GM21576 (cell line): ENCODE measurements at regions not wholly inside any gene's neighbourhood (a gene's known extent, or its start where the extent isn't known, plus 50 kb on each side); places are given as distances from the start of the nearest gene placed in this dataset.
A peak's percentile ranks its signal among the peaks of the same experiment; 100 is the strongest.

ENCODE experiments used
- ATAC-seq: cut with Tn5 transposase; IDR thresholded peaks from one replicate; pipeline ENCODE4 v1.9.1; 2021; ENCODE audit warnings: mild to moderate bottlenecking, moderate library complexity; ENCODE audit not compliant: unreplicated experiment

GRCh38 chr5:54774281-54775170 is 210.9 kb downstream of the ESM1 start:
- ATAC-seq: no peak

- ATAC-seq: peak; percentile 69
Observed at GRCh38 chr5:54772684-54773083, 212.7 kb downstream of the ESM1 start.

- no peak for ATAC-seq
Observed at GRCh38 chr5:54772231-54772630, 213.2 kb downstream of the ESM1 start.

- ATAC-seq: no peak
Observed at GRCh38 chr5:54769746-54770145, 215.6 kb downstream of the ESM1 start.

- no peak for ATAC-seq
Observed at GRCh38 chr5:54769072-54769471, 216.3 kb downstream of the ESM1 start.

- no peak for ATAC-seq
Observed at GRCh38 chr5:54766748-54767147, 218.6 kb downstream of the ESM1 start.

- no peak for ATAC-seq
Observed at GRCh38 chr5:54765165-54766028, 220.0 kb downstream of the ESM1 start.

GRCh38 chr5:54764102-54765090 is 221.0 kb downstream of the ESM1 start:
- ATAC-seq: no peak

GRCh38 chr5:54761213-54761701 is 224.1 kb downstream of the ESM1 start:
- ATAC-seq: no peak

GRCh38 chr5:54760182-54760935 is 225.0 kb downstream of the ESM1 start:
- ATAC-seq: no peak

- no peak for ATAC-seq
Observed at GRCh38 chr5:54758038-54758437, 227.4 kb downstream of the ESM1 start.

- ATAC-seq: no peak
Observed at GRCh38 chr5:54757541-54757940, 227.9 kb downstream of the ESM1 start.

- ATAC-seq: no peak
Observed at GRCh38 chr5:54756796-54757402, 228.5 kb downstream of the ESM1 start.

GRCh38 chr5:54756301-54756700 is 229.1 kb downstream of the ESM1 start:
- no peak for ATAC-seq

- ATAC-seq: no peak
Observed at GRCh38 chr5:54754878-54755277, 230.5 kb downstream of the ESM1 start.

GRCh38 chr5:54754420-54754819 is 231.0 kb downstream of the ESM1 start:
- no peak for ATAC-seq

- no peak for ATAC-seq
Observed at GRCh38 chr5:54753753-54754152, 231.6 kb downstream of the ESM1 start.

GRCh38 chr5:54753034-54753433 is 232.4 kb downstream of the ESM1 start:
- peak; percentile 96 for ATAC-seq

- ATAC-seq: no peak
Observed at GRCh38 chr5:54748527-54748926, 231.0 kb downstream of the SNX18 start.
